ENCODE measurements at regions not wholly inside any gene's neighbourhood (a gene's known extent, or its start where the extent isn't known, plus 50 kb on each side); places are given as distances from the start of the nearest gene placed in this dataset.

GRCh38 chr9:26026423-26027100, 348.3 kb upstream of the TUSC1 start:
- DNase-seq = no peak

DNA sequence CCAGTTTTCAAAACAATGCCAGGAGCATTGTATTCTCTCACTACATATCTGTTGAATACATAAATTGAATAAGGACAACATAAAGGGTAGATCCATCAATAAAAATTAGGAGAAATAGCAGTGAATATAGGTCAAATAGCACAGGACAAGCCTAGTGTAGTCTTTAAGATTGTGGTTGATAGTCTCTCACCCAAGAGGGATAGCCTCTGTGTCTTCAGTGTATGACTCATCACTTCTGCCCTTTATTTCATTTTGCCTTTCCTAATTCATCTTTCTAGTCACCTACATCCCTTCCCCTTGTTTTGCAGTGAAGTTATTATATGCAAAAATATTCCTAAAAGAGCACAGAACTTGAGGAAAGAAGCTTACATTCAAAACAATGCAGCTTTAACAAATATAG, 335.0 kb upstream of the TUSC1 start:
- DNase-seq = no peak

DNA sequence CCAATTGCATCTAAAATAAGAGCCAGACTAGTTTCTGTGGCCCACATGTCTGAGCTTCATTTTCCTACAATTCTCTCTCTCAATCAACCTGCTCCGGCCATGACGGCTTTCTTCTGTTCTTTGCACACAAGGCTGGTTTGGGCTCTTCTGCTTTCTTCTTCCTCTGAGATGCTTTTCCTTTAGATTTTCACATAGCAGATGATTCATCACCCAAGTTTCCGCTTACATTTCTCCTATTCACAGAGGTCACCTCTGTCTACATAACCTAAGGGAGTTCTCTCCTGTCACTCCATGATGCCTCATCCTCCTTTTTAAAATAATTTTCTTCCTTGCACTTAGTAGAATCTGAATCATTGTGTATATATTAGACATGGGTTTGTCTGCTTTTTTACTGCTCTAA, 334.6 kb upstream of the TUSC1 start:
- no peak for DNase-seq

DNA sequence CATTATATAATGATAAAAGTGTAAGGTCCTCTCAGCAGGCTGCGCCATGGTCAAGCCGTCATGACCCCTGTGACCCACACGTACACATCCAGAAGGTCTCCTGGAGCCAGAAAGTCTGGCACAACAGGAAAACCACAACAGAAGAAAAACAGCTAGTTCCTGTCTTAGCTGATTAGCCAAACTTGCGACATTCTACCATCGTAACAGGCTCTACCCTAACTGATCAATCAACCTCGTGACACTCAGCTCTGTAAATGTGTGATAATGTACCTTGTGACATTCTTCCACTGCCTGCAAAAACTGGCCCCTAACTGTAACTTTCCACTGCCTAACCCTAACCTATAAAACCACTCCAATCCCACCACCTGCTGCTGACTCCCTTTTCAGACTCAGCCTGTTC, 316.4 kb upstream of the TUSC1 start:
- DNase-seq = no peak

DNA sequence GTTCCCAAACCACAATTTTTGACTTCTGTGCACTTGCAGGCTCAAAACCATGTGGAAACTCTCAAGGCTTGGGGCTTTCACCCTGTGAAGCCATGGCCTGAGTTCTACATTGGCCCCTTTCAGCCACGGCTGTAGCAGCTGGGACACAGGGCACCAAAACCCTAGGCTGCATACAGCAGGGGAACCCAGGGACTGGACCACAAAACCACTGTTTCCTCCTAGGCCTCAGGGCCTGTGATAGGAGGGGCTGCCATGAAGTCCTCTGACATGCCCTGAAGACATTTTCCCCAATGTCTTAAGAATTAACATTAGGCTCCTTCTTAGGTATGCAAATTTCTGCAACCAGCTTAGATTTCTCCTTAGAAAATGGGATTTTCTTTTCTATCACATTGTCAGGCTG, 312.1 kb upstream of the TUSC1 start:
- DNase-seq = no peak

GRCh38 chr9:25975667-25976066, 297.4 kb upstream of the TUSC1 start:
- no peak for DNase-seq

GRCh38 chr9:25964239-25964638, 286.0 kb upstream of the TUSC1 start:
- no peak for DNase-seq

DNA sequence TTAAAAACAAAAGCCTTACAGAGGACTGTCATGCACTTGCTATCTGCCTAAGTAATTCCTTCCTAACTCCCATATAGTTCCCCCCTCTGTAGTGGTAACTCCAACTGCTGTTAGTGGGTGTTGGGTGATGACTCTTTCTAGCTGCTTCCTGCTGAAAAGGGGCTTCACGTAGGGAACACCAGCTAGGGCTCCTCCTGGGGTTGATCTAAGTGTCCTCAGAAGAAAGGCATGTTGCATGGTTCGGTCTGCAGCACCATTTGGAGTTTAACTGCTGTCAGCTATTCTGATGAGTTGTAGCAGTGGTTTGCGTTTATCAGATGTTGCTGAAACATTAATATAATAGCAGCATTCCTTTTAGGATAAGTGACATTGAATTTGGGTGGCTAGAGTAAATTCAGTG, 281.9 kb upstream of the TUSC1 start:
- DNase-seq = no peak

GRCh38 chr9:25954209-25954608, 276.0 kb upstream of the TUSC1 start:
- no peak for DNase-seq

- DNase-seq = no peak
Observed at GRCh38 chr9:25948182-25948581, 269.9 kb upstream of the TUSC1 start.

DNA sequence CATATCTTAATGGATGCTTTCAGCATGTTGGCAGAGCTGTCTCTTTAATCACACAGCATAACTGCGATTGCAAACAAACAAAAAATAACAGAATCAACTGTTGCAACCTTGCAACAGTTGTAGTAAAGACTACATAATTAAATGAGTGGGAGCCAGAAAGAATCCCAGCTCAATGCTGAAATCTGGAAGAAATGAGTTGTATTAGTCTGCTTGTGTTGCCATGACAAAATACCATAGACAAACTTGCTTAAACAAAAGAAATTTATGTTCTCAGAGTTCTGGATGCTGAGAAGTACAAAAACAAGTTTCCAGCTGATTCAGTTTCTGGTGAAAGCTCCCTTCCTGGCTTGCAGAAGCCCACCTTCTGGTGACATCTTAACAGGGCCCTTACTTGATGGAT, 260.9 kb upstream of the TUSC1 start:
- no peak for DNase-seq

DNA sequence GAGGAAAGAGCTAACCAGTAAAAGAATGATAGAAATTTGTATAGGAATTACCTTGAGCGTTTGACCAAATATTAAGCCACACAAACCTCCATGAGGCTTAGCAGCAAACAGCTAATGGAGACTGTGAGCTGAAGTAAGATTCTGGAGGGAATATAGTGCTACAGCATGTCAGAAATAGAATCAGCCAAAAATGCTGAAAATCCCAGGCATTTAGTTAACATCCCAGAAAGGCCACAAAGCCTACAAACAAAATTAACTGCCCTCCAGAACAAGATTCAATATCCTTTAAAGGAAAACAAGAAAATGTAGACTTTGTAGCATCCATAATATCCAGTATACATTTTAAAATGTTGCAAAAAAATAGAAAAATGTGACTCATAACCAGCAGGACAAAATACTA, 257.8 kb upstream of the TUSC1 start:
- DNase-seq = no peak

GRCh38 chr9:25935188-25935587, 256.9 kb upstream of the TUSC1 start:
- DNase-seq = no peak

GRCh38 chr9:25918761-25919160, 240.5 kb upstream of the TUSC1 start:
- DNase-seq = no peak

DNA sequence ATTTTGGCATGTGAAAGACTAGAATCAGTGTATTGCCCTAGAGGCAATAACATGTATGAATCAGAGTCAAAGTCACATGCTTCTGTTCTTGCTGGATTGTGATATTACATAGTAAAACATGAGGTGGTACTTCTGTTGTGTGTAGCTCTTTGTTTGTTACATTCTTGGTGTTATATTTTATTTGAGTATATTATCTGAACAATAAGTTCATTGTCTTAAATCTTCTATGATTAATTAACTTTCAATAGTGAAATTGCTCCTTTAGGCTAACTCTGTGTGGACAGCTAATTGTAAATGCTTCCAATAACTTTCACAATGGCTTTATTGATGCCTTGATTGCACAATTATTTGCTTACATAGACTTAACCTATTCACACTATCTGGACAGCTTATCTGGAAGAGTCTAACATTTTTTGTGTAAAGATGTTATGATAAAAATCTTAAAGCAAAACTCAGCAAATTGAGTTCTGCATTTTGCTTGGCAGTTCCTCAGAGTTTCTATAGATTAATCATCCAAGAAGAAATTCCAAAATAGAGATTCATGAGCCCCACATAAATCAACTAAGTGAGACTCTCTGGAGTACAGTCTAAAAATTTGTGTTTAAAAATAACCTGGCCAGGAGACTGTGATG, 239.6 kb upstream of the TUSC1 start:
- no peak for DNase-seq

GRCh38 chr9:25913806-25914205, 235.6 kb upstream of the TUSC1 start:
- DNase-seq = no peak

GRCh38 chr9:25904701-25905100, 226.5 kb upstream of the TUSC1 start:
- DNase-seq = no peak

GRCh38 chr9:25891527-25891926, 213.3 kb upstream of the TUSC1 start:
- no peak for DNase-seq

DNA sequence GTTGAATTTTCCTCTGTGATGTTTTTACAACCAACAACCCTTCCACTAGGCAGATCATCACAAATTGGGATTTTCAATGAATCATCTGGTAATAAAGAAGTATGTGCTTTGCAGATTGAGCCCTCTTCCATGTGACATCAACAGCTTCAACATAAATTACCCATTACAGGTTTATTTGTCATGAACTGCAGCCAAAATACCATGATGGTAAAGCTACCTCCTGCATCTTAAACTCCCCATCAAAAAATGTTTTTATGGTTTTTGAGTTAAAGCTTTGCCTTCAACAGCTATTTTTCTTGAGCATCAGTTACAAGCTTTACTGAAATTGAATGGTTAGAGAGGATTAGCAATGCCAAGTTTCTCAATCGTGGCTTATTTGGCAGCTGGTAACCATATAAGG, 211.4 kb upstream of the TUSC1 start:
- DNase-seq = no peak

- no peak for DNase-seq
Observed at GRCh38 chr9:25876248-25876647, 198.0 kb upstream of the TUSC1 start.

- DNase-seq = no peak
Observed at GRCh38 chr9:25864509-25864908, 186.3 kb upstream of the TUSC1 start.

DNA sequence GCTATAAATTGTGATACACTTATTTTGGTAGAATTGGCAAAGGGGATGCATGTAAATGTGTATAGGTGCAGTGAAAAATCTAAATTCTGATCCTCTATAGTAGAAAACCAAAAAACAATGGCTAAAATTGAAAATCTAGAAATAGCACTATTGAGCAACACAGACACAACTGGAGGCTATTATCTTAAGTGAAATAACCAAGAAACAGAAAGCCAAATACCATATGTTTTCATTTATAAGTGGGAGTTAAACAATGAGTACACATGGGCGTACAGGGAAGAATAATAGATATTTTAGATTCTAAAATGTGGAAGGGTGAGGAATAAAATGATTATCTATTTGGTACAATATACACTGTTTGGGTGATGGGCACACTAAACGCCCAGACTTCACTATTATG, 183.2 kb upstream of the TUSC1 start:
- no peak for DNase-seq

- no peak for DNase-seq
Observed at GRCh38 chr9:25857147-25857546, 178.9 kb upstream of the TUSC1 start.

DNA sequence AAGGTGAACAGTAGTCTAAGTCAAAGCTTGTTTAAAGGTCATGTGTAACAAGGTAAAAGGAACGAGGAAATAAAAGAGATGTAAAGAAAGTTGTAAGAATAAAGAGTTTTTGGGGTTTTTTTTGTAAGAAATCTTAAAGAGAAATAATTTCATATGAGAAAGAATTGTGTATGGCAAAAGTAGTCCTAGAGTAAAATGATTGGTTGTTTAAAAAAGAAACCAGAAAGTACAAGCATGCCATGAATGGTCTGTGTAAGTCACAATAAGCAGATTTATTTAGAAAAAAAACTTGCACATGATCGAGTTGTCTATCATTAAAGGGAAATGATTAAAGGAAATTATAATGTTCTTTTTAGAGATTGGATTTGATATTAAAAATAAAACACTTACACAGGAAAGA, 172.6 kb upstream of the TUSC1 start:
- no peak for DNase-seq

DNA sequence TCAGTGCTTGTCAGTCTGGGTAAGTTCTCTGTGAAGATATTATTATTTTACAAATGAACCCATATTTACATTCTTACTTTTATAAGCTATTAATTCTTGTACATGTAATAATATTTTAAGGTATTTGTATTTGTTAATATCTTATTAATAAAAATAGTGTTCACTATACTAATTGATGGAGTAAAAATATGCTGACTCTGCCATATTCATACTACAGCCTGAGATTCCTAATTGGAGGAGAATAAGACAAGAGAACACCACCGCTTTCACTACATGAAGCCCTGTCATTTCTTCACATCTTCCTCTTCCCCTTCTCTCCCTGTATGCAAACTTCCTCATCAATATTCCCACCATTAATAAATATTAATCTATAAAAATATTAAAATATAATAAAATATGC, 167.6 kb upstream of the TUSC1 start:
- no peak for DNase-seq

Measured in CD4-positive, alpha-beta T cell treated with Interleukin-1 beta for 1 hour (primary cell).